Trophoblast cell (in vitro differentiated cells and primary cell): ENCODE measurements at regions not wholly inside any gene's neighbourhood (a gene's known extent, or its start where the extent isn't known, plus 50 kb on each side); places are given as distances from the start of the nearest gene placed in this dataset.
"Not testable (repeated sequence)": the region's sequence is repeated elsewhere in the genome, so short reads cannot be mapped to it uniquely, and the experiment has no call there.

Experiments
- DNase-seq, 2 donors: peaks; one replicate each; pipeline ENCODE4 v3.0.0-alpha.2; 2016
- H2AFZ ChIP-seq: 2 replicates; pipeline ENCODE4 v1.6.1; 2013; ENCODE audit warnings: low read length, moderate library complexity, mild to moderate bottlenecking; ENCODE audit not compliant: insufficient read depth, poor library complexity
- H2AK5ac ChIP-seq: 2 replicates; pipeline ENCODE4 v1.6.1; 2013; ENCODE audit warnings: mild to moderate bottlenecking, low read length
- H2BK120ac ChIP-seq: 2 replicates; pipeline ENCODE4 v1.6.1; 2013; ENCODE audit warnings: low read length, mild to moderate bottlenecking, moderate library complexity; ENCODE audit not compliant: insufficient read depth, poor library complexity
- H2BK12ac ChIP-seq: 2 replicates; pipeline ENCODE4 v1.6.1; 2013; ENCODE audit warnings: mild to moderate bottlenecking, low read length, moderate library complexity
- H2BK5ac ChIP-seq: 2 replicates; pipeline ENCODE4 v1.6.1; 2013; ENCODE audit warnings: low read length, low read depth, moderate library complexity, mild to moderate bottlenecking; ENCODE audit not compliant: poor library complexity
- H3K14ac ChIP-seq: 2 replicates; pipeline ENCODE4 v1.6.1; 2013; ENCODE audit warnings: mild to moderate bottlenecking, low read length
- H3K18ac ChIP-seq: 2 replicates; pipeline ENCODE4 v1.6.1; 2013; ENCODE audit warnings: mild to moderate bottlenecking, low read length
- H3K23ac ChIP-seq: 2 replicates; pipeline ENCODE4 v1.6.1; 2013; ENCODE audit warnings: low read length
- H3K27ac ChIP-seq: 2 replicates; pipeline ENCODE4 v1.5.1; 2013; ENCODE audit warnings: low read depth, mild to moderate bottlenecking, inconsistent platforms, low read length, moderate library complexity
- H3K27me3 ChIP-seq: 2 replicates; pipeline ENCODE4 v1.6.1; 2013; ENCODE audit warnings: inconsistent platforms, mild to moderate bottlenecking, low read length, moderate library complexity; ENCODE audit not compliant: insufficient read depth
- H3K36me3 ChIP-seq, 2 experiments: 1 replicate in 1 of 2; 2 replicates in 1 of 2; pipeline ENCODE4 v1.6.1; 2013; ENCODE audit warnings: low read length in 2 of 2, mild to moderate bottlenecking in 2 of 2, moderate library complexity in 1 of 2; ENCODE audit not compliant: insufficient read depth in 2 of 2, control insufficient read depth in 1 of 2
- H3K4ac ChIP-seq: 2 replicates; pipeline ENCODE4 v1.6.1; 2013; ENCODE audit warnings: low read depth, mild to moderate bottlenecking, low read length, moderate library complexity
- H3K4me1 ChIP-seq, 2 experiments: 1 replicate in 1 of 2; 2 replicates in 1 of 2; pipeline ENCODE4 v1.6.1; 2013; ENCODE audit warnings: low read length in 2 of 2, mild to moderate bottlenecking in 2 of 2, moderate library complexity in 1 of 2; ENCODE audit not compliant: insufficient read depth in 2 of 2, control insufficient read depth in 1 of 2
- H3K4me2 ChIP-seq: 2 replicates; pipeline ENCODE4 v1.6.1; 2013; ENCODE audit warnings: inconsistent platforms, mild to moderate bottlenecking, low read length, moderate library complexity
- H3K4me3 ChIP-seq: 2 replicates; pipeline ENCODE4 v1.5.1; 2013; ENCODE audit warnings: mild to moderate bottlenecking, low read depth, low read length, inconsistent platforms
- H3K79me1 ChIP-seq: one replicate; pipeline ENCODE4 v1.6.1; 2013; ENCODE audit warnings: low read length
- H3K79me2 ChIP-seq: 2 replicates; pipeline ENCODE4 v1.6.1; 2013; ENCODE audit warnings: low read length, mild to moderate bottlenecking; ENCODE audit not compliant: control insufficient read depth, insufficient read depth, poor library complexity
- H3K9ac ChIP-seq: 2 replicates; pipeline ENCODE4 v1.6.1; 2013; ENCODE audit warnings: mild to moderate bottlenecking, low read length
- H3K9me3 ChIP-seq: 2 replicates; pipeline ENCODE4 v1.6.1; 2013; ENCODE audit warnings: low read depth, mild to moderate bottlenecking, control low read depth, inconsistent platforms, low read length; ENCODE audit not compliant: insufficient read depth
- H4K12ac ChIP-seq: 2 replicates; pipeline ENCODE4 v1.6.1; 2013; ENCODE audit warnings: low read depth, mild to moderate bottlenecking, low read length, moderate library complexity
- H4K8ac ChIP-seq: 2 replicates; pipeline ENCODE4 v1.6.1; 2013; ENCODE audit warnings: low read depth, mild to moderate bottlenecking, low read length, moderate library complexity
- H4K91ac ChIP-seq: one replicate; pipeline ENCODE4 v1.6.1; 2013; ENCODE audit warnings: low read depth, mild to moderate bottlenecking, low read length, moderate library complexity
- WGBS: extraction: QIAGEN DNeasy Blood & Tissue Kit; methylation state at CpG from one replicate; pipeline ENCODE4 v1.1.7; 2013; ENCODE audit warnings: missing lambda C conversion rate; ENCODE audit not compliant: insufficient read length, insufficient coverage; ENCODE audit errors: extremely low coverage; 5-methylcytosine and 5-hydroxymethylcytosine counted together

DNA sequence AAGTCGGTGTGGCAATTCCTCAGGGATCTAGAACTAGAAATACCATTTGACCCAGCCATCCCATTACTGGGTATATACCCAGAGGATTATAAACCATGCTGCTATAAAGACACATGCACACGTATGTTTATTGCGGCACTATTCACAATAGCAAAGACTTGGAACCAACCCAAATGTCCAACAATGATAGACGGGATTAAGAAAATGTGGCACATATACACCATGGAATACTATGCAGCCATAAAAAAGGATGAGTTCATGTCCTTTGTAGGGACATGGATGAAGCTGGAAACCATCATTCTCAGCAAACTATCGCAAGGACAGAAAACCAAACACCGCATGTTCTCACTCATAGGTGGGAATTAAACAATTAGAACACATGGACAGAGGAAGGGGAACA is 80.6 kb upstream of the ST3GAL5 start:
- not testable (repeated sequence) for H2BK12ac ChIP-seq, H2BK5ac ChIP-seq, H3K4ac ChIP-seq, H3K79me1 ChIP-seq, H3K14ac ChIP-seq, H3K27ac ChIP-seq, H3K4me1 ChIP-seq, H3K4me2 ChIP-seq, H3K23ac ChIP-seq, H4K8ac ChIP-seq, H3K9me3 ChIP-seq, H2AK5ac ChIP-seq, H4K12ac ChIP-seq, H3K18ac ChIP-seq, H2AFZ ChIP-seq, H3K36me3 ChIP-seq, H4K91ac ChIP-seq, H3K9ac ChIP-seq, H3K4me3 ChIP-seq, H2BK120ac ChIP-seq, H3K27me3 ChIP-seq, H3K79me2 ChIP-seq, DNase-seq
- no CpG with 5 or more reads among the region's 6 CpGs for WGBS

DNA sequence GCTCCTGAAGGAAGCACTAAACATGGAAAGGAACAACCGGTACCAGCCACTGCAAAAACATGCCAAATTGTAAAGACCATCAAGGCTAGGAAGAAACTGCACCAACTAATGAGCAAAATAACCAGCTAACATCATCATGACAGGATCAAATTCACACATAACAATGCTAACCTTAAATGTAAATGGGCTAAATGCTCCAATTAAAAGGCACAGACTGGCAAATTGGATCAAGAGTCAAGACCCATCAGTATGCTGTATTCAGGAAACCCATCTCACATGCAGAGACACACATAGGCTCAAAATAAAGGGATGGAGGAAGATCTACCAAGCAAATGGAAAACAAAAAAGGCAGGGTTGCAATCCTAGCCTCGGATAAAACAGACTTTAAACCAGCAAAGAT is 77.0 kb upstream of the ST3GAL5 start:
- H3K79me1 ChIP-seq, H3K4ac ChIP-seq, H4K91ac ChIP-seq, DNase-seq, H3K14ac ChIP-seq, H3K4me2 ChIP-seq, H4K8ac ChIP-seq, H2BK12ac ChIP-seq, H3K4me3 ChIP-seq, H3K18ac ChIP-seq, H2BK5ac ChIP-seq, H3K27me3 ChIP-seq, H4K12ac ChIP-seq, H3K27ac ChIP-seq, H2BK120ac ChIP-seq, H3K36me3 ChIP-seq, H3K79me2 ChIP-seq, H3K4me1 ChIP-seq, H2AK5ac ChIP-seq, H3K9ac ChIP-seq, H2AFZ ChIP-seq, H3K23ac ChIP-seq: not testable (repeated sequence)
- no CpG with 5 or more reads among the region's 2 CpGs for WGBS
- peaks cover 19% of the 10 kb centered on the region for H3K9me3 ChIP-seq

DNA sequence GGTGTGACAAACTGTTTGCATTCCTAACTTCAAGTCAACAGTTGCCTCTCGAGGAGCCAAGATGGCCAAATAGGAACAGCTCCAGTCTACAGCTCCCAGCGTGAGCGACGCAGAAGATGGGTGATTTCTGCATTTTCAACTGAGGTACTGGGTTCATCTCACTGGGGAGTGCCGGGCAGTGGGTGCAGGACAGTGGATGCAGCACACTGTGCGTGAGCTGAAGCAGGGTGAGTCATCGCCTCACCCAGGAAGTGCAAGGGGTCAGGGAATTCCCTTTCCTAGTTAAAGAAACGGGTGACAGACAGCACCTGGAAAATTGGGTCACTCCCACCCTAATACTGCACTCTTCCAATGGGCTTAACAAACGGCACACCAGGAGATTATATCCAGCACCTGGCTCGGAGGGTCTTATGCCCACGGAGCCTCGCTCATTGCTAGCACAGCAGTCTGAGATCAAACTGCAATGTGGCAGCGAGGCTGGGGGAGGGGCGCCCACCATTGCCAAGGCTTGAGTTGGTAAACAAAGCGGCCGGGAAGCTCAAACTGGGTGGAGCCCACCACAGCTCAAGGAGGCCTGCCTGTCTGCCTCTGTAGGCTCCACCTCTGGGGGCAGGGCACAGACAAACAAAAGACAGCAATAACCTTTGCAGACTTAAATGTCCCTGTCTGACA is 75.1 kb upstream of the ST3GAL5 start:
- not testable (repeated sequence) for H3K9ac ChIP-seq, H3K4ac ChIP-seq, H3K79me1 ChIP-seq, H2AK5ac ChIP-seq, H3K4me3 ChIP-seq, H3K18ac ChIP-seq, H2BK120ac ChIP-seq, H3K36me3 ChIP-seq, H4K91ac ChIP-seq, H3K27ac ChIP-seq, H2AFZ ChIP-seq, H3K14ac ChIP-seq, DNase-seq, H2BK5ac ChIP-seq, H3K4me1 ChIP-seq, H3K4me2 ChIP-seq, H2BK12ac ChIP-seq, H4K12ac ChIP-seq, H3K23ac ChIP-seq, H3K79me2 ChIP-seq, H3K27me3 ChIP-seq, H4K8ac ChIP-seq
- peaks cover 21% of the 10 kb centered on the region for H3K9me3 ChIP-seq
- no CpG with 5 or more reads among the region's 16 CpGs for WGBS

DNA sequence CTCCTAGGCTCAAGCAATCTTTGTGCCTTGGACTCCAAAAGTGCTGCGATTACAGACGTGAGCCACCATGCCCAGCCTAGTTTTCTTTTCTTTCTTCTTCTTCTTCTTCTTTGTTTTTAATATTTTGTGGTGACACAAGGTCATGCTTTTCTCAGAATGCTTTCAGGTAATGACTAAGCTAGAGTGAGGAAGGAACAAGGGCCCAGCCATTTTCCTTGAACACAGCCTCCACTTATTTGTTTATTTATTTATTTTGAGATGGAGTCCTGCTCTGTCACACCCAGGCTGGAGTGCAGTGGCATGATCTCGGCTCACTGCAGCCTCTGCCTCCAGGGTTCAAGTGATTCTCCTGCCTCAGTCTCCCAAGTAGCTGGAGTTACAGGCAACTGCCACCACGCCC is 74.3 kb upstream of the ST3GAL5 start:
- H2BK5ac ChIP-seq: no peak overlapping the region
- no peak overlapping the region for H4K12ac ChIP-seq
- no peak overlapping the region for H3K18ac ChIP-seq
- no peak overlapping the region for H3K14ac ChIP-seq
- H3K9me3 ChIP-seq: peaks cover 21% of the 10 kb centered on the region
- H3K4me2 ChIP-seq: no peak overlapping the region
- WGBS: no CpG with 5 or more reads among the region's 4 CpGs
- H2AFZ ChIP-seq: no peak overlapping the region
- no peaks in the 10 kb centered on the region for H3K36me3 ChIP-seq
- no peak overlapping the region for H3K27ac ChIP-seq
- no peak overlapping the region for H3K4me3 ChIP-seq
- no peak overlapping the region for H3K23ac ChIP-seq
- H3K4ac ChIP-seq: no peak overlapping the region
- no peak overlapping the region for H4K91ac ChIP-seq
- H2AK5ac ChIP-seq: no peak overlapping the region
- no peak overlapping the region for H3K9ac ChIP-seq
- no peaks in the 10 kb centered on the region for H3K27me3 ChIP-seq
- no peaks in the 10 kb centered on the region for H3K4me1 ChIP-seq
- H3K79me2 ChIP-seq: no peaks in the 10 kb centered on the region
- no peak overlapping the region for H2BK12ac ChIP-seq
- no peak overlapping the region for H2BK120ac ChIP-seq
- DNase-seq: no peak
- H3K79me1 ChIP-seq: no peaks in the 10 kb centered on the region
- no peak overlapping the region for H4K8ac ChIP-seq
